Sigmoid colon (tissue), 6 donors: ENCODE measurements at regions not wholly inside any gene's neighbourhood (a gene's known extent, or its start where the extent isn't known, plus 50 kb on each side); places are given as distances from the start of the nearest gene placed in this dataset.

Source experiments
- DNase-seq: peaks from one replicate; pipeline ENCODE4 v3.0.0-alpha.2; 2019
- H3K27ac ChIP-seq, 4 donors: fragments of 200-600 bp; sonication (generic); one replicate each; pipeline ENCODE4 v1.5.1; 2016 to 2019; ENCODE audit warnings: mild to moderate bottlenecking in 1 of 4
- H3K27me3 ChIP-seq, 3 donors: fragments of 200-600 bp; sonication (generic); one replicate each; pipeline ENCODE4 v1.5.1; 2019; ENCODE audit warnings: mild to moderate bottlenecking in 1 of 3
- H3K36me3 ChIP-seq, 4 donors: fragments of 200-600 bp; sonication (generic); one replicate each; pipeline ENCODE4 v1.5.1; 2016 to 2019
- H3K4me1 ChIP-seq, 4 donors: fragments of 200-600 bp; sonication (generic); one replicate each; pipeline ENCODE4 v1.5.1; 2017 to 2019
- H3K4me3 ChIP-seq, 4 donors: fragments of 200-600 bp; sonication (generic); one replicate each; pipeline ENCODE4 v1.5.1; 2017 to 2019; ENCODE audit warnings: mild to moderate bottlenecking in 2 of 4, moderate library complexity in 1 of 4
- H3K9me3 ChIP-seq, 4 donors: fragments of 200-600 bp in 3 of 4; sonication (generic) in 3 of 4; one replicate each; pipeline versions ENCODE4 v1.5.1 to v1.6.1; 2013 to 2019
- CTCF ChIP-seq, 4 experiments: fragments of 450-650 bp in 3 of 4; fragments of 200-600 bp in 1 of 4; IDR thresholded peaks; one replicate each; pipeline ENCODE4 v1.5.1; 2016 to 2019; ENCODE audit warnings: antibody characterized with exemption in 4 of 4, mild to moderate bottlenecking in 3 of 4, moderate library complexity in 2 of 4
- EP300 ChIP-seq, 4 donors: sonication (generic); formaldehyde crosslinking; IDR thresholded peaks; one replicate each; pipeline ENCODE4 v1.6.1; 2017; ENCODE audit warnings: antibody characterized with exemption in 4 of 4
- POLR2A ChIP-seq, 2 donors: fragments of 450-650 bp; IDR thresholded peaks; one replicate each; pipeline ENCODE4 v1.6.1; 2016; ENCODE audit warnings: antibody characterized with exemption in 2 of 2, mild to moderate bottlenecking in 2 of 2, moderate library complexity in 2 of 2
- POLR2AphosphoS5 ChIP-seq, 4 donors: sonication (generic); formaldehyde crosslinking; IDR thresholded peaks; one replicate each; pipeline ENCODE4 v1.6.1; 2017; ENCODE audit warnings: antibody characterized with exemption in 4 of 4
- WGBS, 2 donors: extraction: QIAGEN DNeasy Blood & Tissue Kit; methylation state at CpG; one replicate each; pipeline ENCODE4 v1.1.7; 2013; 5-methylcytosine and 5-hydroxymethylcytosine counted together
- intact Hi-C: fragments of 100-400 bp; cut with DNase I; formaldehyde crosslinking; loops from one replicate; pipeline ENCODE4 v1.15.1; 2023
- donor health status: healthy with polysubstance abuse.
- donor health status: healthy.

DNA sequence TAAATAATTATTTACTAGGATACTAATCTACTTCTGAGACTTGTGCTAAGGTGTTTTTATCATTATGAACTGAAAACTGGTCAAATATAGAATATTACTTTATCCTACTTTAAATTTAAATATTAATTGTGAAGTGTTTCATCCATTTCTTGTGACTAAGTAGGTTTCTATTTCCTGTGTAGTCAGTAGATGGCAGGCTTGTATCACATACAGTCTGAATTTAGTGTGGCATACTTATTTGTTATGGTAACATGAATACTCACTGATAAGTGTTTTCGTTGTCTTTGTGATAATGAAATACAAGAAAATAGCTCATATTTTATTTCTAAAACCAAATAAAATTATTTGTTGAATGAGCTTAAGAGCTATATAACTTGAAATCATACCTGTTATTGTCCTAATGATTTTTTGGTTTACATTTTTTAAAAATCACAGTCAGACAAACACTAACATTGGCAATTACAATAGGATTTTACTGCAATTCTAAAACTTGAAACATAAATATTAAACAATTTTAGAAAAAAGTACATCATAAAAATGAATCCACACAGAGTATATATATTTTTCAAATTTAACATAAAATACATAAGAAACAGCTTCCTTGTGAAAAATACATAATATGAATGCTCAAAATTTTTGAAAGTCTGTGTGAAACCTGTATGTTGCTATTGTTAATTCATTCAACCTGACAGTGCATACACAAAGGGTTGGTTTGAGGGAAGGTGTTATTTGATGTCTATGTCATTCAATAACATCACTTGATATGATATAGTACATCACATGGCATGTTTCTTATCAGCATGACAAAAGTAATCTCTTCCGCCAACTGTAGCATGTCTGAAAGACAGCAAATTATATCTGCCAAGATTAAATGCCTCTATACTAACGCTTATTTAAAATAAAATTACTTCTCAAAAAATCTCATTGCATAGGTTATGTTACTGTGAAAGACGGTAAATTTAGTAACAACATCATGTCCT, 904.8 kb upstream of the PCDH20 start:
- 38 to 58% methylated on average over 4 of the region's 4 CpGs for WGBS, 2 donors
- TF ChIP-seq CTCF (IDR thresholded peaks at IDR 0.05) (peak in 1 of 4 experiments; percentile 31), POLR2AphosphoS5 (IDR thresholded peaks at IDR 0.05) (no peak)
- no peak for DNase-seq
- no peak overlapping the region for H3K4me3 ChIP-seq
- intact Hi-C loops = no loop called here
- no peaks in the 10 kb centered on the region for H3K36me3 ChIP-seq
- no peak overlapping the region for H3K27ac ChIP-seq
- no peaks in the 10 kb centered on the region for H3K4me1 ChIP-seq
- no peaks in the 10 kb centered on the region for H3K27me3 ChIP-seq
- no peaks in the 10 kb centered on the region for H3K9me3 ChIP-seq

DNA sequence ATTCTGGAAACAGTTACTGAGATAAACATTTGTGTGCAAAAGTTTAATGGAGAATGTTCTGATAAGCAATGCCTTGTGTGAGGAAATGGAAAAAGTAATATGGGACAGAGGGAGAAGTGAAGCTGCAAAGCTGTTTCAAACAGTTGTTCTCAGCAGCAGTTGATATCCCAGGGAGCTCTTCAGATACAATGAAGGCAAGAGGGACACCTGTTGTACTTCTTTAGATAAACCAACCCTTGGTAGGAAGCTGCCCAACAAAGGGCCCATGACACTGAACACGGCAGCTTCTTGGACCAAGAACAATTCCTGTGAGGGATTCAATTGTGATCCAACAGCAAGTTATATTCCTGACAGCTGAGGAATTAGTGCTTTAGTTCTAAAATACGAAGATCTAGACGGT, 894.3 kb upstream of the PCDH20 start:
- WGBS, 2 donors = 84 to 91% methylated on average over 3 of the region's 3 CpGs
- intact Hi-C loops = no loop called here

DNA sequence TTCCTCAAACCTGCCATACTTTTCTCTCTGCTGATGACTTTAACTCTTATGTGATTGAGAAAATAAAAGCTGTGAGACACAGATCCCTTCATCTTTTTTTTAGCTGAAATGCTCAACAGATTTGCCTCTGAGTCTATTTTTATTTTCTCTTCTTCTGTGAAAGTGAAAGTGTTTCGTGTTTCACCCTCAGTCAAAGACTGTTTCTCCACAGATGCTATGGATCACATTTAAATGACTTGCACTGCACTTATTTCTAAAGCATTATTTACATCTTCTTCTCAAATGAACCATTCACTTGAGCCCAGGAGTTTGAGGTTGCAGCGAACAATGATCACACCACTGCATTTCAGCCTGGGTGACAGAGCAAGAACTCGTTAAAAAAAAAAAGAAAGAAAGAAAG, 890.1 kb upstream of the PCDH20 start:
- no peak for DNase-seq
- Histone ChIP-seq H3K27me3 (no peaks in the 10 kb centered on the region), H3K4me3 (peak overlapping the region in 1 of 4 donors; percentile 29), H3K27ac (no peak overlapping the region), H3K36me3 (no peaks in the 10 kb centered on the region), H3K4me1 (no peaks in the 10 kb centered on the region), H3K9me3 (no peaks in the 10 kb centered on the region)
- intact Hi-C loops = no loop called here
- TF ChIP-seq POLR2A (IDR thresholded peaks at IDR 0.05) = no peak
- no peak for TF ChIP-seq EP300 (IDR thresholded peaks at IDR 0.05)
- TF ChIP-seq POLR2AphosphoS5 (IDR thresholded peaks at IDR 0.05) = no peak
- TF ChIP-seq CTCF (IDR thresholded peaks at IDR 0.05) = no peak
- WGBS, 2 donors = 56 to 66% methylated on average over 3 of the region's 3 CpGs

More for the DNA sequence above, 894.3 kb upstream of the PCDH20 start:
- no peak for DNase-seq
- no peak overlapping the region for H3K27ac ChIP-seq
- no peak for TF ChIP-seq POLR2A (IDR thresholded peaks at IDR 0.05)
- no peak for TF ChIP-seq CTCF (IDR thresholded peaks at IDR 0.05)
- no peak for TF ChIP-seq EP300 (IDR thresholded peaks at IDR 0.05)
- no peak for TF ChIP-seq POLR2AphosphoS5 (IDR thresholded peaks at IDR 0.05)
- no peak overlapping the region for H3K4me3 ChIP-seq
- H3K27me3 ChIP-seq = no peaks in the 10 kb centered on the region
- no peaks in the 10 kb centered on the region for H3K36me3 ChIP-seq
- H3K9me3 ChIP-seq = no peaks in the 10 kb centered on the region
- no peaks in the 10 kb centered on the region for H3K4me1 ChIP-seq

- no peak for DNase-seq
- Histone ChIP-seq H3K27ac (no peak overlapping the region), H3K4me1 (no peaks in the 10 kb centered on the region), H3K27me3 (no peaks in the 10 kb centered on the region), H3K9me3 (no peaks in the 10 kb centered on the region), H3K4me3 (no peak overlapping the region), H3K36me3 (no peaks in the 10 kb centered on the region)
- WGBS, 2 donors = 82 to 83% methylated on average over 2 of the region's 2 CpGs
- no peak for TF ChIP-seq POLR2AphosphoS5 (IDR thresholded peaks at IDR 0.05)
- TF ChIP-seq EP300 (IDR thresholded peaks at IDR 0.05) = no peak
- TF ChIP-seq POLR2A (IDR thresholded peaks at IDR 0.05) = no peak
- TF ChIP-seq CTCF (IDR thresholded peaks at IDR 0.05) = no peak
- intact Hi-C loops = no loop called here
Measured at GRCh38 chr13:62302341-62302740, 886.7 kb upstream of the PCDH20 start.
